ENCODE measurements at regions not wholly inside any gene's neighbourhood (a gene's known extent, or its start where the extent isn't known, plus 50 kb on each side); places are given as distances from the start of the nearest gene placed in this dataset.

DNA sequence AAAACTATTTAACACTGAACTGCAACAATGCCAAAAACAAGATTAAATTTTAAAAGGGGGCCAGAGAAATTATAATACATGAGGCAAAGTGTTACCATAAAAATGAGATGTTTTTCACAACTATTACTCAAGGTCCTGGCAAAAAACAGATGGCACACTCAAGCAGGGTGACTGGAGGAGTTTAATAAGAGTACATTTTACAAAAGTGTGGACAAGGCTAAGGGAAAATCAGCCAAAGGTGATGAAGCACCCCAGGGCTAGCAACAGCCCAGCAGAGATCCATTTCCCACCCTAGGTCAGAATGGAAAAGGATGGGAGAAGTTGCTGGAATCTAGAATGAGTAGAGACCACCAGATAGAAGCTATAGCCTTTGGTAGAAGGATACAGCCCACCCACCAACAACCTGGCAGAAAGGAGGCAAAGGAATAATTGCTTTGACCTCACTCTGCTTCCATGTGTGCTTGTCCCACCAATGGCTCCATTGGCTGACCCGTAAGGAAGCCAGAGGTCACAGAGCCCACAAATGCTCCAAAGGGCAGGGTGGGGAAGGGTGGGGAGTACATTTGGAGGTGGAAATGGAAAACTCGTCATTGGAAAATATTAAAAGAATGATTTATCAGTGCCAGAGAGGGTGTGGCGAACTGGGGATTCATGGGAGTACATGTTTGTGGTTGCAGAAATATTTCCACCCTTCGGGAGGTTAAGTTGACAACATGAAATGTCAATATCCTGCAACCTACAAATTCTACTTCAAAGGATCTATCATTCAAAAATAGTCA is 161.0 kb upstream of the UBE2E2 start:
- Histone ChIP-seq H3K4me1 (ENCODE audit: control insufficient read depth, insufficient read depth, low read length) (0 out of 2 replicates have a peak, but pooled peaks cover 2% of the 10 kb centered on the region), H3K9me3 (ENCODE audit: control insufficient read depth, insufficient read depth, low read depth, low read length) (no peaks in the 10 kb centered on the region), H3K4me3 (ENCODE audit: low read depth, low read length) (no peak overlapping the region), H3K36me3 (ENCODE audit: control insufficient read depth in 2 of 2, insufficient read depth in 1 of 2, low read length in 2 of 2) (no peaks in the 10 kb centered on the region), H3K27ac (ENCODE audit: extremely low read depth, low read depth, low read length) (no peak overlapping the region)
- ChIA-PET CTCF (no interaction called here), POLR2A (no interaction called here)
- TF ChIP-seq ZNF146 (tag by site-specific recombination; IDR thresholded peaks at IDR 0.05): no peak
- TF ChIP-seq, protein P1, sequence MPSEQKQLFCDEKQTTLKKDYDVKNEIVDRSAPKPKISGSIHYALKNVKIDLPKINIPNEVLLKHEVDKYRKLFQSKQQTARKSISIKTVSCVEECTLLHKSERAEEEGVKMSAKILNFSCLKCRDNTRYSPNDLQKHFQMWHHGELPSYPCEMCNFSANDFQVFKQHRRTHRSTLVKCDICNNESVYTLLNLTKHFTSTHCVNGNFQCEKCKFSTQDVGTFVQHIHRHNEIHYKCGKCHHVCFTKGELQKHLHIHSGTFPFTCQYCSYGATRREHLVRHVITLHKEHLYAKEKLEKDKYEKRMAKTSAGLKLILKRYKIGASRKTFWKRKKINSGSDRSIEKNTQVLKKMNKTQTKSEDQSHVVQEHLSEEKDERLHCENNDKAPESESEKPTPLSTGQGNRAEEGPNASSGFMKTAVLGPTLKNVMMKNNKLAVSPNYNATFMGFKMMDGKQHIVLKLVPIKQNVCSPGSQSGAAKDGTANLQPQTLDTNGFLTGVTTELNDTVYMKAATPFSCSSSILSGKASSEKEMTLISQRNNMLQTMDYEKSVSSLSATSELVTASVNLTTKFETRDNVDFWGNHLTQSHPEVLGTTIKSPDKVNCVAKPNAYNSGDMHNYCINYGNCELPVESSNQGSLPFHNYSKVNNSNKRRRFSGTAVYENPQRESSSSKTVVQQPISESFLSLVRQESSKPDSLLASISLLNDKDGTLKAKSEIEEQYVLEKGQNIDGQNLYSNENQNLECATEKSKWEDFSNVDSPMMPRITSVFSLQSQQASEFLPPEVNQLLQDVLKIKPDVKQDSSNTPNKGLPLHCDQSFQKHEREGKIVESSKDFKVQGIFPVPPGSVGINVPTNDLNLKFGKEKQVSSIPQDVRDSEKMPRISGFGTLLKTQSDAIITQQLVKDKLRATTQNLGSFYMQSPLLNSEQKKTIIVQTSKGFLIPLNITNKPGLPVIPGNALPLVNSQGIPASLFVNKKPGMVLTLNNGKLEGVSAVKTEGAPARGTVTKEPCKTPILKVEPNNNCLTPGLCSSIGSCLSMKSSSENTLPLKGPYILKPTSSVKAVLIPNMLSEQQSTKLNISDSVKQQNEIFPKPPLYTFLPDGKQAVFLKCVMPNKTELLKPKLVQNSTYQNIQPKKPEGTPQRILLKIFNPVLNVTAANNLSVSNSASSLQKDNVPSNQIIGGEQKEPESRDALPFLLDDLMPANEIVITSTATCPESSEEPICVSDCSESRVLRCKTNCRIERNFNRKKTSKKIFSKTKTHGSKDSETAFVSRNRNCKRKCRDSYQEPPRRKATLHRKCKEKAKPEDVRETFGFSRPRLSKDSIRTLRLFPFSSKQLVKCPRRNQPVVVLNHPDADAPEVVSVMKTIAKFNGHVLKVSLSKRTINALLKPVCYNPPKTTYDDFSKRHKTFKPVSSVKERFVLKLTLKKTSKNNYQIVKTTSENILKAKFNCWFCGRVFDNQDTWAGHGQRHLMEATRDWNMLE (tag by site-specific recombination; conservative IDR thresholded peaks at IDR 0.05; ENCODE audit: low read depth): no peak
- TF ChIP-seq ZBTB48 (tag by site-specific recombination; IDR thresholded peaks at IDR 0.05): no peak
- no peak for TF ChIP-seq SETDB1 (IDR thresholded peaks at IDR 0.05; ENCODE audit: insufficient read length, low read length)
- TF ChIP-seq ZNF311 (tag by site-specific recombination; IDR thresholded peaks at IDR 0.05; ENCODE audit: borderline replicate concordance): no peak
- no peak for TF ChIP-seq BCL11B (tag by site-specific recombination; IDR thresholded peaks at IDR 0.05; ENCODE audit: low read depth)
- TF ChIP-seq, protein P2, sequence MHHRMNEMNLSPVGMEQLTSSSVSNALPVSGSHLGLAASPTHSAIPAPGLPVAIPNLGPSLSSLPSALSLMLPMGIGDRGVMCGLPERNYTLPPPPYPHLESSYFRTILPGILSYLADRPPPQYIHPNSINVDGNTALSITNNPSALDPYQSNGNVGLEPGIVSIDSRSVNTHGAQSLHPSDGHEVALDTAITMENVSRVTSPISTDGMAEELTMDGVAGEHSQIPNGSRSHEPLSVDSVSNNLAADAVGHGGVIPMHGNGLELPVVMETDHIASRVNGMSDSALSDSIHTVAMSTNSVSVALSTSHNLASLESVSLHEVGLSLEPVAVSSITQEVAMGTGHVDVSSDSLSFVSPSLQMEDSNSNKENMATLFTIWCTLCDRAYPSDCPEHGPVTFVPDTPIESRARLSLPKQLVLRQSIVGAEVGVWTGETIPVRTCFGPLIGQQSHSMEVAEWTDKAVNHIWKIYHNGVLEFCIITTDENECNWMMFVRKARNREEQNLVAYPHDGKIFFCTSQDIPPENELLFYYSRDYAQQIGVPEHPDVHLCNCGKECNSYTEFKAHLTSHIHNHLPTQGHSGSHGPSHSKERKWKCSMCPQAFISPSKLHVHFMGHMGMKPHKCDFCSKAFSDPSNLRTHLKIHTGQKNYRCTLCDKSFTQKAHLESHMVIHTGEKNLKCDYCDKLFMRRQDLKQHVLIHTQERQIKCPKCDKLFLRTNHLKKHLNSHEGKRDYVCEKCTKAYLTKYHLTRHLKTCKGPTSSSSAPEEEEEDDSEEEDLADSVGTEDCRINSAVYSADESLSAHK (tag by site-specific recombination; IDR thresholded peaks at IDR 0.05): no peak
- TF ChIP-seq ZNF133 (tag by site-specific recombination; IDR thresholded peaks at IDR 0.05): no peak
- TF ChIP-seq, protein P3, sequence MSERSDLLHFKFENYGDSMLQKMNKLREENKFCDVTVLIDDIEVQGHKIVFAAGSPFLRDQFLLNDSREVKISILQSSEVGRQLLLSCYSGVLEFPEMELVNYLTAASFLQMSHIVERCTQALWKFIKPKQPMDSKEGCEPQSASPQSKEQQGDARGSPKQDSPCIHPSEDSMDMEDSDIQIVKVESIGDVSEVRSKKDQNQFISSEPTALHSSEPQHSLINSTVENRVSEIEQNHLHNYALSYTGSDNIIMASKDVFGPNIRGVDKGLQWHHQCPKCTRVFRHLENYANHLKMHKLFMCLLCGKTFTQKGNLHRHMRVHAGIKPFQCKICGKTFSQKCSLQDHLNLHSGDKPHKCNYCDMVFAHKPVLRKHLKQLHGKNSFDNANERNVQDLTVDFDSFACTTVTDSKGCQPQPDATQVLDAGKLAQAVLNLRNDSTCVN (tag by site-specific recombination; optimal IDR thresholded peaks at IDR 0.05): no peak
- no peak for TF ChIP-seq PRDM1 (tag by site-specific recombination; IDR thresholded peaks at IDR 0.05)

DNA sequence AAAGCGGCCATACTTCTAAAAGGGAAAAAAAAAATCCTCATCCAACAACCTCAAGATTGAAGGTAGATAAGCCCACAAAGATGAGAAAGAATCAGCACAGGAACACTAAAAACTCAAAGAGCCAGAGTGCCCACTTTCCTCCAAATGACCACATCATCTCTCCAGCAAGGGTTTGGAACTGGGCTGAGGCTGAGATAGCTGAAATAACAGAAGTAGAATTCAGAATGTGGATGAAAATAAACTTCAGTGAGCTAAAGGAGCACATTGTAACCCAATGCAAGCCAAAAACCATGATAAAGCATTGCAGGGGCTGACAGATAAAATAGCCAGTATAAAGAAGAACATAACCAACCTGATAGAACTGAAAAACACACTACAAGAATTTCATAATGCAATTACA is 158.7 kb upstream of the UBE2E2 start:
- Histone ChIP-seq H3K27ac (ENCODE audit: extremely low read depth, low read depth, low read length) (no peak overlapping the region), H3K4me1 (ENCODE audit: control insufficient read depth, insufficient read depth, low read length) (no peaks in the 10 kb centered on the region), H3K36me3 (ENCODE audit: control insufficient read depth in 2 of 2, insufficient read depth in 1 of 2, low read length in 2 of 2) (no peaks in the 10 kb centered on the region), H3K9me3 (ENCODE audit: control insufficient read depth, insufficient read depth, low read depth, low read length) (no peaks in the 10 kb centered on the region), H3K4me3 (ENCODE audit: low read depth, low read length) (no peak overlapping the region)
- CTCF ChIA-PET: no interaction called here
- POLR2A ChIA-PET: no interaction called here
- TF ChIP-seq ZNF785 (tag by site-specific recombination; IDR thresholded peaks at IDR 0.05): no peak
- TF ChIP-seq EGR2 (tag by site-specific recombination; IDR thresholded peaks at IDR 0.05; ENCODE audit: low read depth): no peak
- no peak for TF ChIP-seq ZFHX2 (tag by site-specific recombination; conservative IDR thresholded peaks at IDR 0.05)
- TF ChIP-seq PRDM1 (tag by site-specific recombination; IDR thresholded peaks at IDR 0.05): no peak
- TF ChIP-seq KLF10 (tag by site-specific recombination; IDR thresholded peaks at IDR 0.05): no peak
- TF ChIP-seq ZNF157 (tag by site-specific recombination; IDR thresholded peaks at IDR 0.05): no peak
- TF ChIP-seq ZXDB (tag by site-specific recombination; IDR thresholded peaks at IDR 0.05): no peak
- no peak for TF ChIP-seq ZNF174 (tag by site-specific recombination; IDR thresholded peaks at IDR 0.05)
- TF ChIP-seq, protein P4, sequence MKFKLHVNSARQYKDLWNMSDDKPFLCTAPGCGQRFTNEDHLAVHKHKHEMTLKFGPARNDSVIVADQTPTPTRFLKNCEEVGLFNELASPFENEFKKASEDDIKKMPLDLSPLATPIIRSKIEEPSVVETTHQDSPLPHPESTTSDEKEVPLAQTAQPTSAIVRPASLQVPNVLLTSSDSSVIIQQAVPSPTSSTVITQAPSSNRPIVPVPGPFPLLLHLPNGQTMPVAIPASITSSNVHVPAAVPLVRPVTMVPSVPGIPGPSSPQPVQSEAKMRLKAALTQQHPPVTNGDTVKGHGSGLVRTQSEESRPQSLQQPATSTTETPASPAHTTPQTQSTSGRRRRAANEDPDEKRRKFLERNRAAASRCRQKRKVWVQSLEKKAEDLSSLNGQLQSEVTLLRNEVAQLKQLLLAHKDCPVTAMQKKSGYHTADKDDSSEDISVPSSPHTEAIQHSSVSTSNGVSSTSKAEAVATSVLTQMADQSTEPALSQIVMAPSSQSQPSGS (tag by site-specific recombination; IDR thresholded peaks at IDR 0.05; ENCODE audit: low read depth): no peak
- TF ChIP-seq ZNF48 (tag by site-specific recombination; IDR thresholded peaks at IDR 0.05): no peak

Measured in HEK293 (cell line).